ENCODE measurements at regions not wholly inside any gene's neighbourhood (a gene's known extent, or its start where the extent isn't known, plus 50 kb on each side); places are given as distances from the start of the nearest gene placed in this dataset.

GRCh38 chr2:155301221-155301620 lies 602.7 kb downstream of the KCNJ3 start (continued):
- TF ChIP-seq RFX5 (IDR thresholded peaks at IDR 0.05; ENCODE audit: borderline replicate concordance, low read depth, low read length) = no peak
- no peak for TF ChIP-seq KDM5A (IDR thresholded peaks at IDR 0.05; ENCODE audit: low read length)

Data from H1 (cell line).